ENCODE measurements at regions not wholly inside any gene's neighbourhood (a gene's known extent, or its start where the extent isn't known, plus 50 kb on each side); places are given as distances from the start of the nearest gene placed in this dataset.

DNA sequence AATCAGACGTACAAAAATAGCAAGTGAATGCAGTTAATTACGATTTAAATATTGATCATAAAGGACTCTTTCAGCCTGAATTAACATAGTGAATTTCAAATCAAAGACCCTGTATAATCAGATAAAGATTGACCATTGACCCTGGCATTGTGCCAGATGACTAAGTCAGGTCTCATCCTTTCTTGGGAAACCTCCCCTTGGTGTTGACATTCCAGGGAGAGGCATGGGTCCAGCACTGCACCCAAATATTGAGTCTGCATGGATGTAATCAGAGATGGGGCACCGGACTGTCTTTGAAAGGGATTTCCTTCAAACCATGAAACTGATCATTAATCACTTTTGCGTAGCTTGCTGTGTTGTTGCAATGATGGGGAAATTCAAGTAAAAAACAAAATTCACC lies 1138.2 kb downstream of the BCL11B start:
- H3K27ac Mint-ChIP-seq = no peak overlapping the region
- H3K36me3 Mint-ChIP-seq (ENCODE audit: low read depth) = no peaks in the 10 kb centered on the region
- no peaks in the 10 kb centered on the region for H3K9me3 Mint-ChIP-seq
- no peak overlapping the region for H3K4me3 Mint-ChIP-seq
- no peaks in the 10 kb centered on the region for H3K27me3 Mint-ChIP-seq (ENCODE audit: low read depth)
- peaks cover 50% of the 10 kb centered on the region for H3K4me1 Mint-ChIP-seq (ENCODE audit: low read depth)
- DNase-seq = no peak
- intact Hi-C loops (cut with micrococcal nuclease) = loop anchor here (10.0 kb wide), 2 partner anchors 679 to 829 kb away; no protein-coding TSS in a partner anchor
- CTCF ChIA-PET = no interaction called here

DNA sequence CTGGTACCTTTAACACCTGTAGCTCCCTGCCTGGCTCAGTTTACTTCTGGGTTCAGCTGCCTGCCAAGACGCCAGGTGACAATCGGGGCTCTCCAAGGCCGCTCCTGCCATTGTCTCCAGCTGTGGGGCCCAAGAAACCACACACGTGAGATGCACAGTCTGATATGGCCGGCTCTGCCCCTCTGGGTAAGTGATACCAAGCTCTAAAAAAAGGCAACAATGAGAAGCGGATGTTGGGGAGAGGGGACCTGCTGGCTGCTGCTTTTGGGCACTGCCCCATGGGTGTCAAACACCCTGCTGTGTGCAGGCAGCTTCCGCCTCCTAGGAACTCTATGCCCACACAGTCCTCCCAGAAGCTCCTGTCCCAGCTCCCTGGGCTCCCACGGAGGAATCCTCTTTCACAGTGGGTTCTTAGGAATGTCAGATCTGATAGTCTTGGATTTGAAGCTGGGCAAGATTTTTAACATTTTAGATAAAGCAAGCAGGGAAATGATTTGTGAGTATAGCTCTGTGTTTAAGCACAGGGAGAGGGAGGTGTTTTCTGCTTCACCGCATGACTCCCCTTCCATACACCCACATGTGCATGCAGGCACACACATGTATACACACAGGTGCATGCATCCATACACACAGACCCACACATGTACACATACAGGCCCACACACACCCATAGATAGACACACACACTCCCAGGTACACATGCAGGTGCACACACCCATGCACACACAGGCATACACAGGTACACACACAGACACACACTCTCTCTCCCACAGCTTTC lies 1135.8 kb downstream of the BCL11B start:
- H3K27ac Mint-ChIP-seq = peak overlapping the region; percentile 98
- peaks cover 69% of the 10 kb centered on the region for H3K4me1 Mint-ChIP-seq (ENCODE audit: low read depth)
- no peaks in the 10 kb centered on the region for H3K36me3 Mint-ChIP-seq (ENCODE audit: low read depth)
- peak; percentile 60 for DNase-seq
- intact Hi-C loops (cut with micrococcal nuclease) = loop anchor here (1.0 to 10.0 kb wide), 7 partner anchors 142 to 1281 kb away; no protein-coding TSS in a partner anchor
- CTCF ChIA-PET = interaction anchor here (0.6 to 8.2 kb wide), 10 partner anchors 11 to 1018 kb away, joined by 3 to 95 read pairs (median 4); no protein-coding TSS in a partner anchor
- no peaks in the 10 kb centered on the region for H3K9me3 Mint-ChIP-seq
- H3K4me3 Mint-ChIP-seq = peak overlapping the region; percentile 71
- H3K27me3 Mint-ChIP-seq (ENCODE audit: low read depth) = no peaks in the 10 kb centered on the region

DNA sequence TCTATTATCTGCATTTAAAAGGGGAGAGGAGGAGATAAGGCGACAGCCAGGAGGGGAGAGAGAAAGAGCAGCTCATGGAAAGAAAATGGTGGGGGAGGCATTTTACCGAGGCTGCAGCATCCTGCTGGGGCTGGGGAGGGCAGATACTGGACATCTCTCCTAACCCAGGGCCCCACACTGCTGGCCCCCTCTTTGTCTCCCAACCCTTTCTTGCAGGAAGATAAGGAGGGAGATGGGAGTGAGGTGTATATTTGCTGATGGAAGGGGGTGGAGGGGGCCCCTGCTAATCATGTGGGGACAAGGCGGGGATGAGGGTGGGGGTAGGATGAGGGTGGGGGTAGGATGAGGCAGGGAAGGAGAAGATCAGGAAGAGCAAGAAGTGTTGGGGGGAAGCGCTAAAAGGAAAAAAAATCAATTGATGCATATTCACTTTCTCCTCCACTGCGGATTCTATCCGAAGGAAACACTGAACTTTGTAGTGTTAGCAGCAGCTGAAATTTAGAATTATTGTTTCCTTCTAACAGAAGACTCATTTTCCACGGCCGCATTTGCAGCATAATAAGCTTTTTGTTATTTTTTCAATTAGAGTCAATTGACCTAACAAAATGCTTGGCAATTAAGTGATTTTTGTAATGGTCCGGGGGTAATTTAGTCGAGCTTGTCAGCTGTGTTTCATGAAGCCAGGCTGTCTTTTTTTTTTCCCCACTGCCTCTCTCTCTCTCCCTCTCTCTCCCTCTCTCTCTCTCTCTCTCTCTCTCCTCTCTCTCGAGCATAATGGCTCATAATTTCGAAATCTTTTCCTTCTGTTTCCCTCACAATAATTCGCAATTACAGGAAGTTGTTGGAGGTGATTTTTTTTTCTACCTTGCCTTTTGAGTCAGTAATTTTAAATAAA lies 1134.6 kb downstream of the BCL11B start:
- CTCF ChIA-PET = interaction anchor here (0.6 to 8.2 kb wide), 28 partner anchors 17 to 1135 kb away, joined by 3 to 95 read pairs (median 4); partner anchors contain the start of gene BCL11B
- intact Hi-C loops (cut with micrococcal nuclease) = loop anchor here (1.0 to 10.0 kb wide), 12 partner anchors 32 to 1280 kb away; partner anchors contain the start of gene BCL11B
- H3K4me1 Mint-ChIP-seq (ENCODE audit: low read depth) = peaks cover 74% of the 10 kb centered on the region

DNA sequence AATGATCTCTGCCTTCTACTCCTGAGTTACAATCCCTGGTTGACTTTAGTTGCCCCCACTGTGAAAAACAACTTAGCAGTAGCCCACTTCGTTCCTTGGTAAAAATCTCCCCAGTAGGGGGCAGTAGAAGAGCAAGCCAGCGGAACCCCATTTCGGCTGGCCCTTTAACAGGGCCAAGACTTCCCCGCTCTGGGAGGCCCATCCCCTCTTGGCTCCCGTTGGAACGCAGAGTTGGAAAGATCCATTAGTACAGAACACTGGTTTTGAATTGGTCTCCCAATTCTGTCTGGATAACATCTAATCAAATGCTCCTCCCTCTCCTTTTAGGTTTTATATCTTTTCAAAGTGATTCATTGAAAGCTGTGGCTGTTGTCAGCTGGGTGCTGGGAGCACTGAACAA lies 1133.3 kb downstream of the BCL11B start:
- H3K9me3 Mint-ChIP-seq = no peaks in the 10 kb centered on the region
- no peaks in the 10 kb centered on the region for H3K27me3 Mint-ChIP-seq (ENCODE audit: low read depth)
- peak overlapping the region; percentile 71 for H3K4me3 Mint-ChIP-seq
- H3K4me1 Mint-ChIP-seq (ENCODE audit: low read depth) = peaks cover 81% of the 10 kb centered on the region
- H3K27ac Mint-ChIP-seq = peak overlapping the region; percentile 98
- CTCF ChIA-PET = interaction anchor here (0.6 to 8.2 kb wide), 27 partner anchors 8 to 1133 kb away, joined by 3 to 95 read pairs (median 4); partner anchors contain the start of gene BCL11B
- DNase-seq = peak; percentile 77
- H3K36me3 Mint-ChIP-seq (ENCODE audit: low read depth) = peaks cover 3% of the 10 kb centered on the region
- intact Hi-C loops (cut with micrococcal nuclease) = loop anchor here (1.0 to 10.0 kb wide), 12 partner anchors 39 to 1279 kb away; partner anchors contain the start of gene BCL11B

More for the DNA sequence above, 1134.6 kb downstream of the BCL11B start:
- H3K36me3 Mint-ChIP-seq (ENCODE audit: low read depth) = no peaks in the 10 kb centered on the region
- peak overlapping the region; percentile 71 for H3K4me3 Mint-ChIP-seq
- no peaks in the 10 kb centered on the region for H3K9me3 Mint-ChIP-seq
- peak overlapping the region; percentile 98 for H3K27ac Mint-ChIP-seq
- DNase-seq = no peak
- H3K27me3 Mint-ChIP-seq (ENCODE audit: low read depth) = no peaks in the 10 kb centered on the region

DNA sequence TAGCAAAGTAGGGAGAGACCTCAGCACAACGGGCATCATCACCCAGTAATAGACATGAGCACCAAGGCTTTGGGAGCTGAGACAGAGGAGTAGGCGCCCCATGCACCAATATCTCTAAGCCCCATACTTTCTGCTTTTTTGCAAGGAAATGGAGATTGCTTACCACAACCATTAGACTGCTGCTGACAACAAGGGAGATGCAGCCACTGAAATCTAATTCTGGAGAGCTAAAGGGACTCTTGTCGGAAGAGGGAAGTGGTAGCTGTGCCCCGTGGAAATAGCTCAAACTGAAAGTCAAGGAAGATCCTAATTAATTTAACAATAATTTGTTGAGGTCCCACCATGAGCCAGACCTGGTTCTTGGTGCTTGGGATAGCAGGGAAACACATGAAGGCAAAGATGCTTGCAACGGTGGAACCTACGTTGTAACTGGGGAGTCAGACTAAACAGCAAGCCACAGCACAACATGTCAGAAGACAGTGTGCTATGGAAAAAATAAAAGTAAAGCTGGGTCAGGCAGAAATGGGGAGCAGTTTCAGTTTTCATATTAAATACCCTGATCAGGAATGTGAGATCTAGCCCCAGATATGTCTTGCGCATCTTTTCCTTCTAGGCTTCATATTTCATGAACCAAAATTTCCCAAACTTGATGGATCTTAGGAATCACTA lies 1131.0 kb downstream of the BCL11B start:
- CTCF ChIA-PET = interaction anchor here (0.5 to 8.2 kb wide), 13 partner anchors 13 to 491 kb away, joined by 3 to 95 read pairs (median 5); no protein-coding TSS in a partner anchor
- no peak for DNase-seq
- Mint-ChIP-seq H3K4me3 (peak overlapping the region; percentile 70), H3K27ac (peak overlapping the region; percentile 92), H3K9me3 (no peaks in the 10 kb centered on the region), H3K36me3 (ENCODE audit: low read depth) (peaks cover 7% of the 10 kb centered on the region), H3K4me1 (ENCODE audit: low read depth) (peaks cover 83% of the 10 kb centered on the region), H3K27me3 (ENCODE audit: low read depth) (no peaks in the 10 kb centered on the region)
- intact Hi-C loops (cut with micrococcal nuclease) = loop anchor here (5.0 to 10.0 kb wide), 3 partner anchors 554 to 1051 kb away; no protein-coding TSS in a partner anchor

DNA sequence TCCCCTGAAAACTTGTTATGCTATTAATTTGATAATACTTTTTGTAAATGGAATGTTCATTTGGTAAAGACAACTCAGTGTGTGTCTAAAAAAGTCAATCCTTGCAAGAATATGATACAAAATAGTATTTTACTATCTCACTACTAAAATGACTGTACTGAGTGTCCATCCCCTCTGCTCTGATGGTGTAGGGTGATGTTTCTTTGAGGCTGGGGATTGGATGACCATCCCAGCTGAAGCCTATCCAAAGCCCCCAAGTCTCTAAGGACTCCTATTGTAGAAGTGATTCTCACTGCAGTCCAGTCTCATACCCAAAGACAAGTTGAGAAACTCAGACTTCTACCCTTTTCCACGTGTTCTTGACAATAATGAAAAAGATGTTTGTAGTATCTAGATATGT lies 1128.4 kb downstream of the BCL11B start:
- Mint-ChIP-seq H3K36me3 (ENCODE audit: low read depth) (peaks cover 7% of the 10 kb centered on the region), H3K27ac (peak overlapping the region; percentile 92), H3K9me3 (no peaks in the 10 kb centered on the region), H3K4me1 (ENCODE audit: low read depth) (peaks cover 77% of the 10 kb centered on the region), H3K4me3 (no peak overlapping the region), H3K27me3 (ENCODE audit: low read depth) (no peaks in the 10 kb centered on the region)
- DNase-seq = no peak
- intact Hi-C loops (cut with micrococcal nuclease) = loop anchor here (5.0 to 10.0 kb wide), 3 partner anchors 551 to 1049 kb away; no protein-coding TSS in a partner anchor
- CTCF ChIA-PET = interaction anchor here (0.7 to 6.8 kb wide), 6 partner anchors 16 to 204 kb away, joined by 3 to 57 read pairs (median 4); no protein-coding TSS in a partner anchor

DNA sequence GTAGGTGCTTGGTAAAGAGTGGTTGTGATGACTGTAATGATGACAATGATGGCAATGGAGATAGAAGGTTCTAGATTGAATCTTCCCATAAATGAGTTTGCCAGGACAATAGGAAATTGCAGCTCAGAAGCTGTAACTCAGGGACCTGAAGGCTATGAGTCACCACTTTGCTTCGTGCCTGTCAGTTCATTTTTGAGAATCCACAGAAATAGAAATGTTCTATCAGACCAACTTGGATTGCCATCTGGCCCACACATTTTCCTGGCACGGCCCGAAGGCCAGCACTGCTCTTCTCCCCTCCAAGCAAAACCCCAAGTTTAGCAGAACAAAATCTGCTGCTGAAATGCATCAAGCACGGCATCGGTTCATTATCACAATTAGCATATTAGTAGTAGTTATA lies 1127.0 kb downstream of the BCL11B start:
- Mint-ChIP-seq H3K4me3 (no peak overlapping the region), H3K27ac (peak overlapping the region; percentile 77), H3K36me3 (ENCODE audit: low read depth) (peaks cover 7% of the 10 kb centered on the region), H3K9me3 (no peaks in the 10 kb centered on the region), H3K27me3 (ENCODE audit: low read depth) (no peaks in the 10 kb centered on the region), H3K4me1 (ENCODE audit: low read depth) (peaks cover 64% of the 10 kb centered on the region)
- intact Hi-C loops (cut with micrococcal nuclease) = loop anchor here (5.0 to 10.0 kb wide), 3 partner anchors 550 to 1047 kb away; no protein-coding TSS in a partner anchor
- DNase-seq = no peak
- CTCF ChIA-PET = interaction anchor here (2.1 kb wide), 1 partner anchor 15 kb away, joined by 5 read pairs; no protein-coding TSS in a partner anchor

DNA sequence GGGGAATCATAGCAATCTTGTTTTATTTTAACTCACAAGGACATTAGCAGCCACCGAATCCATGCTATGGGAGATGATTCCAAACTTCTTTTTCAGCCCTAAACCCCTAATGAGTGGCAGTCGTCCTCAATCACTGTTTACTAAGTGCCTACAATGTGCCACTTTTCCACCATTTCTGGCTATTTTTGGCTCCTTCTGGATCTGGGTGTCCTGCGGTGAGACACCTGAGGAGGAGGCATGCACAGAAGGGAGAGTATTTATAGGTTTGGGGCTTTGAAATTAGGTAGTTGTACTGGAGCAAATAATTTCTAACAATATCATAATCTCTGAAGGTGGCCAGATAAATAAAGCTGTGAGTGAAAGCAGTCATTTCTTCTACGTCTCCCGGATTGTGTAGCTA lies 1125.6 kb downstream of the BCL11B start:
- no peak overlapping the region for H3K27ac Mint-ChIP-seq
- H3K9me3 Mint-ChIP-seq = no peaks in the 10 kb centered on the region
- CTCF ChIA-PET = interaction anchor here (1.1 kb wide), 1 partner anchor 7 kb away, joined by 3 read pairs; no protein-coding TSS in a partner anchor
- H3K4me1 Mint-ChIP-seq (ENCODE audit: low read depth) = peaks cover 65% of the 10 kb centered on the region
- peaks cover 7% of the 10 kb centered on the region for H3K36me3 Mint-ChIP-seq (ENCODE audit: low read depth)
- H3K27me3 Mint-ChIP-seq (ENCODE audit: low read depth) = no peaks in the 10 kb centered on the region
- intact Hi-C loops (cut with micrococcal nuclease) = loop anchor here (10.0 kb wide), 2 partner anchors 548 to 788 kb away; no protein-coding TSS in a partner anchor
- H3K4me3 Mint-ChIP-seq = no peak overlapping the region
- DNase-seq = no peak

DNA sequence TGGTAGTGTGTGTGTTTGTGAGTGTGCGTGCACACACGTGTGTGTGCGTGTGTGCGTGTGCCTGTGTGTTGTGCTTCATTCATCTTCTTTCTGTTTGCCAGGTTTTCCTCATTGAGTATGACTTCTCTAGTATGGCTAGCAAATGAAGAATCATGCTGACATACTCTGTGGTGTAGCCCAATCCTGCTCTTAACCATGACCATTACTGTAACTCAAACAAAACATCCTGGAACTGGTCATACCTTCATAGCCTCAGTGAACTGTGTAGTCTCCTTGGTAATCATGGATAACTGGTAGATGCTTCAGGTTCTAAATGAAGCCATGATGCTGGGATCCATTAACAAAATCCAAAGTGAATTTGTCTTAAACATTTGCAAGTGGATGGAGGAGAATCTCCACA lies 1117.7 kb downstream of the BCL11B start:
- no peak overlapping the region for H3K4me3 Mint-ChIP-seq
- no peak overlapping the region for H3K27ac Mint-ChIP-seq

DNA sequence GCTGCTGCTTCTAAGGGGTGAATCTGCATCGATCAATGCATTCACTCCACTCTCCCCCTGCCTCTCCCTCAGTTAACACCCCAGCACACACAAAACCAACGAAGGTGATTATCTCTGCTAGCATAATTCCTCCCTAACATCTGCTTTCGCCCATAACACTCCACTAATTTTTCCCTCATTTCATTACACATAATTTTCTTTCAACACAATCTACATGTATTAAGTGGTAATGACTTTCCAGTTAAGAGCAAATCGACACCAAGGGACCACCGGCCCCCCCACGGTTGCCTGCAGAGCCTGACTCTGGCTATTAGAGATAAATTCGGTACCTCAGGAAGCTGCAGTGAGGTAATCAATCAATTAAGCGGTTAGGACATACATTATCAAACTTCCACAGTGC lies 1115.6 kb downstream of the BCL11B start:
- H3K27me3 Mint-ChIP-seq (ENCODE audit: low read depth) = no peaks in the 10 kb centered on the region
- intact Hi-C loops (cut with micrococcal nuclease) = no loop called here
- H3K27ac Mint-ChIP-seq = peak overlapping the region; percentile 28
- H3K36me3 Mint-ChIP-seq (ENCODE audit: low read depth) = no peaks in the 10 kb centered on the region
- no peak for DNase-seq
- peak overlapping the region; percentile 23 for H3K4me3 Mint-ChIP-seq
- H3K4me1 Mint-ChIP-seq (ENCODE audit: low read depth) = peaks cover 68% of the 10 kb centered on the region
- CTCF ChIA-PET = no interaction called here
- H3K9me3 Mint-ChIP-seq = no peaks in the 10 kb centered on the region

More for the DNA sequence above, 1117.7 kb downstream of the BCL11B start:
- no peak for DNase-seq
- intact Hi-C loops (cut with micrococcal nuclease) = no loop called here
- Mint-ChIP-seq H3K27me3 (ENCODE audit: low read depth) (no peaks in the 10 kb centered on the region), H3K4me1 (ENCODE audit: low read depth) (peaks cover 67% of the 10 kb centered on the region), H3K9me3 (no peaks in the 10 kb centered on the region), H3K36me3 (ENCODE audit: low read depth) (no peaks in the 10 kb centered on the region)
- CTCF ChIA-PET = interaction anchor here (1.9 kb wide), 1 partner anchor 14 kb away, joined by 5 read pairs; no protein-coding TSS in a partner anchor

DNA sequence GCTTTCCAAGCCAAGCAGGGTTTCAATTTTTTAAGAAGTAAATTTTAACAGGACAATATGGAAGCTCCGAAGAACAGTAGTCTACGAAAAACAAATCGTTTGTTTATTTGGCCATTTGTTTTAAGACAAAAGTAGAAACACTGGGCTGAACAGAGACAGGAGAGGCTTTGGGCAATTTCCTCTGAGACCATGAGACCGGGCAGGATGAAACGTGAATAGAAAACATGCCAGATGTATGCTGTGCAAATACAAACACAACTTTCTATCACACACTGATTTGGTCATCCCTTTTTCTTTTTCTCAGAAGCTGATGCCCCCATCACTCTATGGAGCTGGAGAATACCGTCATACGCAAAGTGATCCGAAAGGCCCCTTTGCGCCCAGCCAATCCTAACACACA lies 1111.1 kb downstream of the BCL11B start:
- peaks cover 65% of the 10 kb centered on the region for H3K4me1 Mint-ChIP-seq (ENCODE audit: low read depth)
- no peak overlapping the region for H3K27ac Mint-ChIP-seq
- H3K36me3 Mint-ChIP-seq (ENCODE audit: low read depth) = peaks cover 4% of the 10 kb centered on the region
- CTCF ChIA-PET = interaction anchor here (0.7 to 1.0 kb wide), 2 partner anchors 190 to 1086 kb away, joined by 3 read pairs; no protein-coding TSS in a partner anchor
- H3K27me3 Mint-ChIP-seq (ENCODE audit: low read depth) = no peaks in the 10 kb centered on the region
- intact Hi-C loops (cut with micrococcal nuclease) = no loop called here
- H3K4me3 Mint-ChIP-seq = no peak overlapping the region
- DNase-seq = no peak
- no peaks in the 10 kb centered on the region for H3K9me3 Mint-ChIP-seq

Data from activated naive CD4-positive, alpha-beta T cell treated with anti-CD3 and anti-CD28 coated beads for 36 hours (primary cell).